ENCODE measurements at regions not wholly inside any gene's neighbourhood (a gene's known extent, or its start where the extent isn't known, plus 50 kb on each side); places are given as distances from the start of the nearest gene placed in this dataset.

- TF ChIP-seq CTCF (IDR thresholded peaks at IDR 0.05; ENCODE audit: low read depth, low read length), result no peak
- no peak for TF ChIP-seq EZH2phosphoT487 (IDR thresholded peaks at IDR 0.05; ENCODE audit: low read depth)
Measured at GRCh38 chr12:69059465-69060457, 126.8 kb upstream of the CPM start.

Measured in OCI-LY3 (cell line).